K562 (cell line): ENCODE measurements at regions not wholly inside any gene's neighbourhood (a gene's known extent, or its start where the extent isn't known, plus 50 kb on each side); places are given as distances from the start of the nearest gene placed in this dataset.

Experiments used
- BMI1 ChIP-seq: fragments of 150-350 bp; IDR thresholded peaks from 2 replicates; pipeline ENCODE4 v1.6.1; 2014; ENCODE audit warnings: low read length
- BRD9 ChIP-seq: fragments of 450-650 bp; IDR thresholded peaks from 2 replicates; pipeline ENCODE4 v1.6.1; 2018; ENCODE audit warnings: low read depth; ENCODE audit not compliant: partially characterized antibody
- CTCF ChIP-seq, 3 experiments: IDR thresholded peaks in 2 of 3; conservative IDR thresholded peaks in 1 of 3; 2 replicates each; pipeline ENCODE4 v1.5.1; 2011 to 2012; ENCODE audit warnings: low read length in 3 of 3, mild to moderate bottlenecking in 3 of 3, control low read depth in 2 of 3, improper control_type of control experiment in 1 of 3, inconsistent platforms in 1 of 3, low read depth in 1 of 3, mixed read lengths in 1 of 3, moderate library complexity in 1 of 3; ENCODE audit not compliant: insufficient read depth in 2 of 3
- E2F5 ChIP-seq: sonication (generic); formaldehyde crosslinking; IDR thresholded peaks from 2 replicates; pipeline ENCODE4 v1.8.0; 2022; ENCODE audit warnings: mild to moderate bottlenecking, missing genetic modification reagents
- HES1 ChIP-seq: fragments of 450-650 bp; IDR thresholded peaks from 2 replicates; pipeline ENCODE4 v1.6.1; 2016; ENCODE audit warnings: low read depth, mild to moderate bottlenecking, moderate library complexity
- HNRNPL ChIP-seq: fragments of 200-400 bp; formaldehyde crosslinking; IDR thresholded peaks from 2 replicates; pipeline ENCODE4 v1.6.1; 2017; ENCODE audit warnings: low read depth, mild to moderate bottlenecking, low read length
- ID3 ChIP-seq, 2 experiments: fragments of 250-450 bp in 1 of 2; fragments of 450-650 bp in 1 of 2; sonication (Bioruptor Pico) in 1 of 2; IDR thresholded peaks; 2 replicates each; pipeline versions ENCODE4 v1.6.1 to v1.8.0; 2016 to 2021; ENCODE audit warnings: mild to moderate bottlenecking in 2 of 2, moderate library complexity in 2 of 2, missing compliant biosample characterization in 1 of 2, missing genetic modification characterization in 1 of 2
- KAT8 ChIP-seq: fragments of 450-650 bp; IDR thresholded peaks from 2 replicates; pipeline ENCODE4 v1.6.1; 2016; ENCODE audit warnings: low read depth, mild to moderate bottlenecking
- LCOR ChIP-seq: sonication (generic); formaldehyde crosslinking; IDR thresholded peaks from 2 replicates; pipeline ENCODE4 v1.8.0; 2022; ENCODE audit warnings: mild to moderate bottlenecking, missing genetic modification reagents
- MAZ ChIP-seq, 2 experiments: fragments of 450-650 bp in 1 of 2; sonication (generic) in 1 of 2; formaldehyde crosslinking; IDR thresholded peaks in 1 of 2; conservative IDR thresholded peaks in 1 of 2; 2 replicates each; pipeline versions ENCODE4 v1.4.0 to v1.5.0; 2020; ENCODE audit warnings: mild to moderate bottlenecking in 1 of 2, missing genetic modification reagents in 1 of 2
- MYBL2 ChIP-seq, 2 experiments: fragments of 450-650 bp in 1 of 2; sonication (generic) in 1 of 2; formaldehyde crosslinking in 1 of 2; IDR thresholded peaks; 2 replicates each; pipeline versions ENCODE4 v1.6.1 to v1.8.1; 2017 to 2022; ENCODE audit warnings: borderline replicate concordance in 1 of 2, inconsistent platforms in 1 of 2, low read depth in 1 of 2, mild to moderate bottlenecking in 1 of 2, missing genetic modification reagents in 1 of 2, moderate library complexity in 1 of 2
- NR2C2 ChIP-seq, 2 experiments: fragments of 200-800 bp in 1 of 2; sonication (Bioruptor generic) in 1 of 2; sonication (generic) in 1 of 2; formaldehyde crosslinking in 1 of 2; IDR thresholded peaks; 2 replicates each; pipeline versions ENCODE4 v1.6.1 to v1.8.0; 2016 to 2022; ENCODE audit warnings: mild to moderate bottlenecking in 1 of 2, missing compliant biosample characterization in 1 of 2, missing genetic modification characterization in 1 of 2, missing genetic modification reagents in 1 of 2
- PCBP1 ChIP-seq: fragments of 200-400 bp; formaldehyde crosslinking; IDR thresholded peaks from 2 replicates; pipeline ENCODE4 v1.6.1; 2018; ENCODE audit warnings: mild to moderate bottlenecking, low read depth, low read length; ENCODE audit not compliant: poor library complexity, severe bottlenecking
- PPARD ChIP-seq: fragments of 250-450 bp; sonication (Bioruptor Pico); IDR thresholded peaks from 2 replicates; pipeline ENCODE4 v1.8.0; 2022; ENCODE audit warnings: inconsistent platforms, mild to moderate bottlenecking, moderate library complexity
- RBFOX2 ChIP-seq: fragments of 200-400 bp; formaldehyde crosslinking; IDR thresholded peaks from 2 replicates; pipeline ENCODE4 v1.6.1; 2017; ENCODE audit warnings: low read depth, mild to moderate bottlenecking, low read length, moderate library complexity
- STAT5A ChIP-seq: IDR thresholded peaks from 2 replicates; pipeline ENCODE4 v1.6.1; 2012; ENCODE audit warnings: low read length, inconsistent platforms, borderline replicate concordance
- ZBTB7A ChIP-seq: IDR thresholded peaks from 2 replicates; pipeline ENCODE4 v1.6.1; 2011; ENCODE audit warnings: low read depth, mild to moderate bottlenecking, low read length, moderate library complexity, borderline replicate concordance; ENCODE audit not compliant: control insufficient read depth
- ZC3H11A ChIP-seq: IDR thresholded peaks from 2 replicates; pipeline ENCODE4 v1.6.1; 2012; ENCODE audit warnings: low read depth, low read length, improper control_type of control experiment
- ZNF175 ChIP-seq: fragments of 200-800 bp; sonication (Bioruptor generic); IDR thresholded peaks from 2 replicates; pipeline ENCODE4 v1.6.1; 2016; ENCODE audit warnings: low read depth, mild to moderate bottlenecking, missing genetic modification characterization, missing compliant biosample characterization
- ZNF316 ChIP-seq: fragments of 450-650 bp; IDR thresholded peaks from 2 replicates; pipeline ENCODE4 v1.6.1; 2016
- ZNF696 ChIP-seq: fragments of 250-450 bp; sonication (Bioruptor Pico); conservative IDR thresholded peaks from 2 replicates; pipeline ENCODE4 v1.4.0; 2020; ENCODE audit warnings: mild to moderate bottlenecking, moderate library complexity

- peak; percentile 96 to 98 for TF ChIP-seq MAZ (CRISPR knock-in tag; conservative IDR thresholded peaks at IDR 0.05 in 1 of 2, IDR thresholded peaks at IDR 0.05 in 1 of 2)
- TF ChIP-seq PPARD (CRISPR knock-in tag), result no peak
- no peak for TF ChIP-seq MYBL2 (IDR thresholded peaks at IDR 0.05; ENCODE audit: low read depth)
- TF ChIP-seq MYBL2 (CRISPR knock-in tag; IDR thresholded peaks at IDR 0.05; ENCODE audit: borderline replicate concordance), result no peak
- no peak for TF ChIP-seq HNRNPL
- TF ChIP-seq ID3 (CRISPR knock-in tag; IDR thresholded peaks at IDR 0.05), result no peak
- TF ChIP-seq ID3 (tag; IDR thresholded peaks at IDR 0.05), result peak; percentile 52; the same call in 1 of the 2 replicates
- peak; percentile 49 for TF ChIP-seq ZNF316
- 0 out of 2 replicates have a peak, but pooled peaks have one; percentile 12 for TF ChIP-seq BMI1
- peak; percentile 69; the same call in 1 of the 2 replicates for TF ChIP-seq LCOR
- no peak for TF ChIP-seq ZNF696 (CRISPR knock-in tag)
- no peak for TF ChIP-seq BRD9
- no peak for TF ChIP-seq KAT8
- no peak for TF ChIP-seq HES1
- TF ChIP-seq CTCF (IDR thresholded peaks at IDR 0.05 in 2 of 3, conservative IDR thresholded peaks at IDR 0.05 in 1 of 3; ENCODE audit: insufficient read depth in 2 of 3, low read depth in 1 of 3, low read length in 3 of 3), result peak; percentile 98 to 99 (median 99)
- TF ChIP-seq RBFOX2, result peak; percentile 56
- peak; percentile 35; the same call in 1 of the 2 replicates for TF ChIP-seq E2F5 (CRISPR knock-in tag)
- no peak for TF ChIP-seq ZNF175 (CRISPR knock-in tag)
- TF ChIP-seq PCBP1, result no peak
- peak; percentile 83; the same call in 1 of the 2 replicates for TF ChIP-seq ZBTB7A
- TF ChIP-seq STAT5A, result no peak
- TF ChIP-seq ZC3H11A, result peak; percentile 78; the same call in 1 of the 2 replicates
- no peak for TF ChIP-seq NR2C2 (CRISPR knock-in tag; IDR thresholded peaks at IDR 0.05)
- peak; percentile 74; the same call in 1 of the 2 replicates for TF ChIP-seq NR2C2 (tag; IDR thresholded peaks at IDR 0.05)
Observed at GRCh38 chr1:201703621-201704438, 125.1 kb upstream of the IPO9 start (continued).
